ENCODE measurements at regions not wholly inside any gene's neighbourhood (a gene's known extent, or its start where the extent isn't known, plus 50 kb on each side); places are given as distances from the start of the nearest gene placed in this dataset.

DNA sequence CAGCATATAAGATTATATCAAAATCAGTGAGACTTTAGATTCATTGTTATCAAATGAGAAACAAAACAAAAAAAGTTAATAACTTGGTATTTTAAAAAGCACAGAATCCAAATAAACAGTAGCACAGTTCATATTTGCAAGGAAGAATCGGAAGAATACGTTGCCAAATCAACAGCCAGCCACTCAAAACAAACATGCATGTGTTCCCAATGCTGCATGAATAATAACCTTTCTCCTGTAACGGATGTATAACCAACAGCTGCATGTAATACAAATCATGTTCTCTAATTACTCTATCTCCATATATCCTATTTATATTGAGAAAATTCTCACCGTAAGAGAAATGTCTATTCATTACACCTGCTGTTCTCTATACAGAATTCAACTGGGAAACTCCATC lies 98.9 kb upstream of the FOXD3 start:
- DNase-seq = no peak

DNA sequence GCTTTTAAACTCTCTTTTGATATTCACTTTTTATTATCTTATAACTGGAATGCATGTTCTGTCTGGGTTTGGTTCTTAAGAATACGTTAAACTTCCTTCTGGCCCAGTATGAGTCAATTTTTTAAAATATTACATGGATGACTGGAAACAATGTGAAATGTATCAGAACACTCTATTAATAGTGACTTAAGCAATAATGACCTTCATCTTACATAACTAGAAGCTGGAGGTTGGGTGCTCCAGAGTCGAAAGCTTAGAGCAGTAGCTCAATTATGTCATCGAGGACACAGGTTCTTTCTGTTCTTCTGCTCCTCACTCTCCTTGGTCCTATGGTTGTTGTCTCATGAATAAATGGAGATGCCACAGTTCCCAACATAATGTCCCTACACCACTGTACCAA lies 91.6 kb upstream of the FOXD3 start:
- no peak for DNase-seq

GRCh38 chr1:63238721-63239120 lies 83.6 kb upstream of the FOXD3 start:
- no peak for DNase-seq

DNA sequence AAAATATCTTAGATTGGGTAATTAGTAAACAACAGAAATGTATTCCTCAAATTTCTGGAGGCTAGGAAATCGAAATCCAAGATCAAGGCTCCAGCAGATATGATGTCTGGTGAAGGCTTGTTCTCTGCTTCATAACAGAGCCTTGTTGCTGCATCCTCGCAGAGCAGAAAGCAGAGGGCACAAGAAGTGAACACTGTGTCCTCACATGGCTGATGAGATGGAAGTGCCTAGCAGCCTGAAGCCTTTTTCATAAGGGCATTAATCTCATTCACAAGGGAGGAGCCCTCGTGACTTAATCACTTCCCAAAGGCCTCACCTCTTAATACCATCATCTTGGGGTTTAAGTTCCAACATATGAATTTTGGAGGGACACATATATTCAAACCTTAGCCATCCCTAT lies 77.2 kb upstream of the FOXD3 start:
- DNase-seq = no peak

DNA sequence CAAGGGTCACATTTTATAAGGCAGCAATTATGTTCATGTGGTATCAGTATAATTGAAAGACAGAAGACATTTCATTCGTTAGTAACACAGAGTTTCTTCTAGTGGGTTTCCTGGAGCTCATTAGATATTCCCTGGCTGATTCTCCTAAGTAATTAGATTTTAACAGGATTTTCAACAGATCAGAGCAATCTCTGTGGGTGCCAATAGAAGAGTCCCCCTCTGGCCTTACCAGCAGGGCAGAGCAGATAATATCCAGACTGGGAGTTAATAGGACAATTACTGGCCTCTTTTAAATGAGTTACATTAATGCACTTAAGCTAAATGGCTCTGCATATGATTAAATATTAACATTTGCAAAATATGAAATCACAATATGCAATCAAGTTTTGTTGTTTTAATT lies 74.2 kb upstream of the FOXD3 start:
- DNase-seq = no peak

DNA sequence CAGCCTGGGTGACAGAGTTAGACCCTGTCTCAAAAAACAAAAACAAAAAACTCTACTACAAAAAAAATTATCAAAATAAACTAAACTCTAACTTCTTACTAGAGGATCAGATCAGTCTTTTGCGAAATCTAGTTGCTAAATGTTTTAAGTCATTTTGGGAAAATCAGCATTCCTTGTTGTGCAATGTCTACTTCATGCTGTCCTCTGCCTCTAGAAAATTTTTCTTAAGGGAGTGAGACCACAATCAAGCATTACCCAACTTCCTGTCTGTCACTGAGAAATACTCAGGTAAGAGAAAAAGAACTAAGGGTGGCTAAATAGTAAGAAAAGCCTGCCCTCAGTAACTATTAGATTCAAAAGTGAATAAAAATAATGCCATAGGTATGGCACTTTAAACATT lies 67.2 kb upstream of the FOXD3 start:
- no peak for DNase-seq

DNA sequence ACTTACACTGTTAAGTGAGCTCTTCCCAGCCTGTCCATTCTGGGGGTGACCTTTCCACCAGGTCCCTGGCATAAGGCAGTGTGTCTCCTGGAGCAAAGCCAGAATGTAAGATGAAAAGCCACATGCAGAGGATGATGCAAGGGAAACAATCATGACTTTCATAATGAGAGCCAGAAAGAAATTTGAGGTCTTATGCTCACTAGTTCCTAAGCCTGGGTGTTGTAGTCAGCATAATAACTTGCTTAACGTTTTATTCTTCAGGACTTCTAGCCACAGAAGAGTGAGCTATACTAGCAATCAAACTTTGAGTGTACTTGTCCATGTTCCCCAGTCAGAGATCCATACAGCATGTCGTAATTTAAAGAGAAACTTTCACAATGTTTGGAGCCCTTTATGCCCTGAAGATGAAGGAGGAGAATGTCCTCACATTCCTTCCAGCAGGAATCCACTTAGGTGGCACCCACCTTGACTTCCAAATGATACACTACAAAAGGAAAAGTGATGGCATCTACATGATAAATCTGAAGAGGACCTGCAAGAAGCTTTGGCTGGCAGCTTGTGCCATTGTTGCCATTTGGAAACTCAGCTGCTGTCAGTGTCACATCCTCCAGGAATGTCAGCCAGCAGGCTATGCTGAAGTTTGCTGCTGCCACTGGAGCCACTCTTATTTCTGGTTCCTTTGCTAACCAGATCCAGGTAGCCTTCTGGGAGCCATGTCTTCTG lies 60.5 kb upstream of the FOXD3 start:
- peak; percentile 1 for DNase-seq

DNA sequence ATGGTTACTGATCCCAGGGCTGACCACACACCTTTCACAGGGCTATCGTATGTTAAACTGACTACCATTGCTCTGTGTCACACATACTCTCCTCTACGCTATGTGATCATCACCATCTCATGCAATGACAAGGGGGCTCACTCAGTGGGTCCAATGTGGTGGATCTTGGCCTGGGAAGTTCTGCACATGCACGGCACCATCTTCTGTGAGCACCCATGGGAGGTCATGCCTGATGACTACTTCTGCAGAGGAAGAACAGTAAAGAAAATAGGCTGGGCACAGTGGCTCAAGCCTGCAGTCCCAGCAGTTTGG lies 60.0 kb upstream of the FOXD3 start:
- no peak for DNase-seq

DNA sequence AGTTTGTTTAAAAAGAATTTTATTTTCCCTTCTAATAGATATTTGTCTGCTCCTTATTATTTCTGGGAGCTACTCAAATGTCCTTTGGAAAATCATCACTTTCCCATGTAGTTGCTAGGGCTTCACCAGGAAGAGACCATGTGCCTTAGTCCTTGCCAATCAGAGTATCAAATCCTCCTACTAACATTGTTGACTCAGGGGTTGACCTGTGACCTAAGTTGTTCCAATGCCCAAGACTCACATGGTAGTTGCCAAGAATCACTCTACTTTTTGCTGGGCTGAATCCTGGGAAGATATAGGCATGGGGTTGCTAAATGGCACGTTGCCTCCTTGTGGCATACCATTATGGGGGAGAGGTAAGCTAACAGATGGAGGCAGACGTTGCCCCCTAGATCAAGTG lies 58.2 kb upstream of the FOXD3 start:
- no peak for DNase-seq

DNA sequence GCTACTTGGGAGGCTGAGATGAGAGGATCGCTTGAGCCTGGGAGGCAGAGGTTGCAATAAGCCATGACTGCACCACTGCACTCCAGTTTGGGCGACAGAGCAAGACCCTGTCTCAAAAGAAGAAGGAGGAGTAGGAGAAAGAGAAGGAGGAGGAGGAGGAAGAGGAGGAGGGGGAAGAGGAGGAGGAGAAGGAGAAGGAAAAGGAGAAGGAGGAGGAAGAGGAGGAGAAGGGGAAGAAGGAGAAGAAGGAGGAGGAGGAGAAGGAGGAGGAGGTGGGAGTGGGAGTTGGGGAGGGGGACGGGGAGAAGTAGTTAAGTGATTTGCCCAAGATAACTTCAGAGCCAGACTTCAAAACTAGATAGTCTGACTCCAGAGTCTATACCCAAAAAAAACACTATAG lies 55.5 kb upstream of the FOXD3 start:
- DNase-seq = no peak

DNA sequence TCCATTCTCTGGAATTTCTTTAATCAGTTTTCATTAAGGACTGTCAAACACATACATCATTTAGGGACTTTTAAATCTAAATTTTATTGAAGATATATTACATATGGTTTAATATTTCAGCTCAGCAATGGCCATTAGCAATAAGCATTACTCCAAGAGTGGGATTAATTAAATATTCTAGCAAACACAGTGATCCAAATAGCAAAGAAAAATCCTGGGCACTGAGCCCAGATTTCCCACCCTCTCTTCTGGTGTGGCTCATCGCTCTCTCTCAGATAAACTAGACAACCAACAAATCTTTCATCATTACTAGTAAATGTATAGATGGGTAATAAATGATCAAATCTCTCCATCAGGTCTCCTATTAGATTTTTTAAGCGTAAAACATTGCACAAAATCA lies 53.5 kb upstream of the FOXD3 start:
- no peak for DNase-seq

- DNase-seq = no peak
Measured at GRCh38 chr1:63269571-63269970, 52.8 kb upstream of the FOXD3 start.

Measured in fibroblast of upper back skin (primary cell).